PFSK-1 (cell line): ENCODE measurements at regions not wholly inside any gene's neighbourhood (a gene's known extent, or its start where the extent isn't known, plus 50 kb on each side); places are given as distances from the start of the nearest gene placed in this dataset.

ENCODE experiments used
- FOXP2 ChIP-seq: optimal IDR thresholded peaks from 2 replicates; pipeline ENCODE3; 2011; ENCODE audit warnings: borderline replicate concordance, control low read depth, inconsistent platforms; ENCODE audit not compliant: insufficient read depth; ENCODE audit errors: extremely low read length, extremely low read depth
- POLR2AphosphoS5 ChIP-seq: IDR thresholded peaks from 2 replicates; pipeline ENCODE4 v1.6.1; 2012; ENCODE audit warnings: low read depth, mild to moderate bottlenecking, control low read depth, low read length, moderate library complexity
- SIN3A ChIP-seq: IDR thresholded peaks from 2 replicates; pipeline ENCODE4 v1.6.1; 2012; ENCODE audit warnings: mild to moderate bottlenecking, low read length, moderate library complexity, borderline replicate concordance; ENCODE audit not compliant: insufficient read depth
- TAF1 ChIP-seq: IDR thresholded peaks from 2 replicates; pipeline ENCODE4 v1.6.1; 2012; ENCODE audit warnings: low read length, control low read depth, borderline replicate concordance; ENCODE audit not compliant: insufficient read depth
- TF ChIP-seq, protein P1 (sequence below), 2 experiments: IDR thresholded peaks; 2 replicates each; pipeline versions ENCODE4 v1.6.1 to v1.8.0; 2011 to 2012; ENCODE audit warnings: low read depth in 2 of 2, low read length in 2 of 2, control low read depth in 1 of 2, inconsistent platforms in 1 of 2, mild to moderate bottlenecking in 1 of 2, moderate library complexity in 1 of 2; ENCODE audit not compliant: insufficient read depth in 1 of 2

DNA sequence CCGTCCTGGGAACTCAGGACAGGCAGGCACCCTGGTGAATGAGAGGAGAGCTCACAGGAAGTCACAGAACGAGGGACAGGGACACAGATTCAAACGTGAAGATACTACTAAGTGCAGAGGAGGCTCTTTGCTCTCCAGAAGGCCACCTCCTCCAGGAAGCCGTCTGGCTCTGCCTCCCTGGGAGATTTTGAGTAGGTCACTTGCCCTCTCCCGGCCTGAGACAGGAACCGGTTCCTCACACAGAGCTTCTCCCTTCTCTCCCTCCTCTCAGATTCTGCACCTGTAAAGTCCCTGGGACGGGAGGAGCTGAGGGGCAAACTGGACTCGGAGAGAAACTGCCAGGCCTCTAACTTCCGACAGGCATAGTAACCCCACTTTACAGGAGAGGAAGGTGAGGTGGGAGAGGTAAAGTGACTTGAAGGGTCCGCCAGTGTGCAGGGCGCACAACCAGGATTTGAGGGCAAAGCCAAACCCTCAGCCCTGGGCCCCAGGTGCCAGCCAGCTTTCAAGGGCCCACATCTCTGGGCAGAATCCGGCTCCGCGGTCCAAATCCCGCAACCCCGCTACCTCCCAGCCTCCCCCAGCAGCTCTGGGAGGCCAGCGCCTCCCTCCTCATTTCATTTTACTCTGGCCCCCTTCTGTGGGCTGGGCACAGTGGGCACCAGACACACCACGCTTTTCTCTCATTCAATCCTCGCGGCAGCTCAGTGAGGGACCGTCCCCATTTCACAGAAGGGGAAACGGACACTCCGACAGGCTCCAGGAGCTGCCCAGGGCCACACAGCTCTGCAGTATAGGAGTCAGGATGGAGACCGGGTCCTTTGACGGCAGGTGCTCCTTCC, 150.2 kb downstream of the SMAD6 start:
- TF ChIP-seq, protein P1, sequence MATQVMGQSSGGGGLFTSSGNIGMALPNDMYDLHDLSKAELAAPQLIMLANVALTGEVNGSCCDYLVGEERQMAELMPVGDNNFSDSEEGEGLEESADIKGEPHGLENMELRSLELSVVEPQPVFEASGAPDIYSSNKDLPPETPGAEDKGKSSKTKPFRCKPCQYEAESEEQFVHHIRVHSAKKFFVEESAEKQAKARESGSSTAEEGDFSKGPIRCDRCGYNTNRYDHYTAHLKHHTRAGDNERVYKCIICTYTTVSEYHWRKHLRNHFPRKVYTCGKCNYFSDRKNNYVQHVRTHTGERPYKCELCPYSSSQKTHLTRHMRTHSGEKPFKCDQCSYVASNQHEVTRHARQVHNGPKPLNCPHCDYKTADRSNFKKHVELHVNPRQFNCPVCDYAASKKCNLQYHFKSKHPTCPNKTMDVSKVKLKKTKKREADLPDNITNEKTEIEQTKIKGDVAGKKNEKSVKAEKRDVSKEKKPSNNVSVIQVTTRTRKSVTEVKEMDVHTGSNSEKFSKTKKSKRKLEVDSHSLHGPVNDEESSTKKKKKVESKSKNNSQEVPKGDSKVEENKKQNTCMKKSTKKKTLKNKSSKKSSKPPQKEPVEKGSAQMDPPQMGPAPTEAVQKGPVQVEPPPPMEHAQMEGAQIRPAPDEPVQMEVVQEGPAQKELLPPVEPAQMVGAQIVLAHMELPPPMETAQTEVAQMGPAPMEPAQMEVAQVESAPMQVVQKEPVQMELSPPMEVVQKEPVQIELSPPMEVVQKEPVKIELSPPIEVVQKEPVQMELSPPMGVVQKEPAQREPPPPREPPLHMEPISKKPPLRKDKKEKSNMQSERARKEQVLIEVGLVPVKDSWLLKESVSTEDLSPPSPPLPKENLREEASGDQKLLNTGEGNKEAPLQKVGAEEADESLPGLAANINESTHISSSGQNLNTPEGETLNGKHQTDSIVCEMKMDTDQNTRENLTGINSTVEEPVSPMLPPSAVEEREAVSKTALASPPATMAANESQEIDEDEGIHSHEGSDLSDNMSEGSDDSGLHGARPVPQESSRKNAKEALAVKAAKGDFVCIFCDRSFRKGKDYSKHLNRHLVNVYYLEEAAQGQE (IDR thresholded peaks at IDR 0.05; ENCODE audit: insufficient read depth in 1 of 2, low read depth in 2 of 2, low read length in 2 of 2), result no peak
- TF ChIP-seq TAF1, result no peak
- no peak for TF ChIP-seq FOXP2

DNA sequence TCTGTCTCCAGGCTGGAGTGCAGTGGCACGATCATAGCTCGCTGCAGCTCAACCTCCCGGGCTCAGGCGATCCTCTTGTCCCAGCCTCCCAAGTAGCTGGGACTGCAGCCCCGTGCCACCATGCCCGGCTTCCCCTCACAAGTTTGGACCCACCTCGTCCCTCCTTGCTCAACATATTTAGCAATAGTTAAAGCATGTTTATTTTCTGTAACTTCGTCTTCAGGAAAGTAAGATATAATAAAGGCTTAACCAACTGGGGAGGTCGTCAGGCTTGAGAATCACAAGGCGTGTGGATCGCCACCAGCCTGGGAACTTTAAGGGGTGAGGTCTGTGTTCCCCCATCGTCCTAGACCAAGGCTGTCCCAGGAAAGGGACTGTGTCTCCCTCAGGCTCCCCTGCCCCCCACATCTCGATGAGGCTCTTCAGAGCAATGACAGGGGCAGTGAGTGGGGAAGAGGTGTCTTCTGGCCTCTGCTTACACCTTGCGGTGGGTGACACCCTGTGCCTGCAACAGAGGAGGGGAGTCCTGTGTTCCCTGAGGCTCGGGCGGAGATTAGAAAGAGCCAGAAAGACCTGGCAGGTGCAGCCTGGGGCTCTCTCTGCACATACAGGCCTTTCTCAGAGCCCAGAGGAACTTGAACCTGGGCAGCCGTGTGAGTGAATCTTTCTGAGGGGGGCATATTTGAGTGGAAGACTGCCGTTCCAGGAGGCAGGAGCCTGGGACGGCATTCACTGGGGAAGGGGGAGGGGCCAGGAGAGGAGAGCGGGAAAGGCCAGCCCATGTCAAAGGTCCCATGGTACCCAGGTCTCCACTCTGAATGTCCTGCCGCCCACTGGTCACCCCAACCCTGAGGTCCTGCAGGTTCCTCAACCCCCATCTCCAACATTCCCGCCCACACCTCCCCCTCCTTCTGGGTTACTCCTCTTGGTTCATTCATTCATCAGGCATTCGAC, 152.3 kb downstream of the SMAD6 start:
- TF ChIP-seq POLR2AphosphoS5 (no peak), SIN3A (no peak), TAF1 (no peak), FOXP2 (no peak)
- TF ChIP-seq, protein P1 (IDR thresholded peaks at IDR 0.05; ENCODE audit: insufficient read depth in 1 of 2, low read depth in 2 of 2, low read length in 2 of 2), result no peak

DNA sequence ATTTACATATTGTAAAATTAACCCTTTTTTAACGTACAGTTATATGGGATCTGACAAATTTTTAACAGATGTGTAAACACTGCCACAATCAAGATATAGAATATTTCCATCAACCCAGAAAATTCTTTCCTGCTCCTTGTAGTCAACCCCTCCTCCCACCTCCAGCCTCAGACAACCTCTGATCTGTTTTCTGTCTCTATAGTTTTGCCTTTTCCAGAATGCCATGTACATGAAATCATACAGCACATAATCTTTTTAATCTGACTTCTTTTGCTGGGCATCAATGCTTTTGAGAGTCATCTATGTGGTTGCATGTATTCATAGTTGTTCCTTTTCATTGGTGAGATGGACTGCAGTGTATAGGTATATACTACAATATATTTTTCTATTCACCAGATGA, 153.0 kb downstream of the SMAD6 start:
- TF ChIP-seq, protein P1 (IDR thresholded peaks at IDR 0.05; ENCODE audit: insufficient read depth in 1 of 2, low read depth in 2 of 2, low read length in 2 of 2), result no peak
- TF ChIP-seq SIN3A, result no peak
- no peak for TF ChIP-seq POLR2AphosphoS5
- TF ChIP-seq FOXP2, result no peak
- TF ChIP-seq TAF1, result no peak

DNA sequence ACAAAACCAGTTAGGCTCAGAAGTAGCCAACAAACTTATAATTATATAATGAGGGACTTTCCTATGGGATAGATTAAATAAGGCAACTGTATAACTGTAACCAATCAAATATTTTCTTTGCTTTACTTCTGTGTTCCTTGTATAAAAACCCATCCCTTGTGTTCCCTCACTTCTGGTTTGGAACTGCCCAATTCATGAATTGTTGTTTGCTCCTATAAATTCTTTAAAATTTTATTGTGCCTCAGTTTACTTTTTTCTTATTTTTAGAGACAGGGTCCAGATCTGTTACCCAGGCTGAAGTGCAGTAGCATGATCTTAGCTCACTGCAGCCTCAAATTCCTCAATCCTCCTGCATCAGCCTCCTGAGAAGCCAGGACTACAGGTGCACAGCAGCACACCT, 155.7 kb downstream of the SMAD6 start:
- TF ChIP-seq TAF1, result no peak
- no peak for TF ChIP-seq POLR2AphosphoS5
- TF ChIP-seq, protein P1 (IDR thresholded peaks at IDR 0.05; ENCODE audit: insufficient read depth in 1 of 2, low read depth in 2 of 2, low read length in 2 of 2), result no peak
- TF ChIP-seq FOXP2, result no peak
- no peak for TF ChIP-seq SIN3A
